Keratinocyte (primary cell): ENCODE measurements at regions not wholly inside any gene's neighbourhood (a gene's known extent, or its start where the extent isn't known, plus 50 kb on each side); places are given as distances from the start of the nearest gene placed in this dataset.

Experiments used
- DNase-seq: peaks from one replicate; pipeline ENCODE4 v3.0.0-alpha.2; 2011; ENCODE audit warnings: low read depth, missing footprints, low spot score
- FAIRE-seq: peaks from 2 replicates; lab custom pipeline; 2011; peaks lifted over from hg19 to GRCh38; lab: Jason Lieb, UNC
- H2AFZ ChIP-seq: 2 replicates; pipeline ENCODE4 v1.6.0; 2012; ENCODE audit warnings: low read length, control low read depth, inconsistent platforms; ENCODE audit not compliant: control insufficient read depth
- H3K27ac ChIP-seq: 2 replicates; pipeline ENCODE4 v1.5.1; 2011; ENCODE audit warnings: low read length; ENCODE audit not compliant: control insufficient read depth, insufficient read depth
- H3K27me3 ChIP-seq: 3 replicates; pipeline ENCODE4 v1.6.0; 2011; ENCODE audit warnings: low read length; ENCODE audit not compliant: control insufficient read depth, insufficient read depth; ENCODE audit errors: extremely low read depth
- H3K36me3 ChIP-seq, 2 experiments: 2 replicates in 1 of 2; 3 replicates in 1 of 2; pipeline ENCODE4 v1.5.1; 2011; ENCODE audit warnings: low read length in 2 of 2, mild to moderate bottlenecking in 1 of 2; ENCODE audit not compliant: control insufficient read depth in 2 of 2, insufficient read depth in 2 of 2; ENCODE audit errors: extremely low read depth in 1 of 2
- H3K4me1 ChIP-seq: 3 replicates; pipeline ENCODE4 v1.5.1; 2011; ENCODE audit warnings: low read length; ENCODE audit not compliant: control insufficient read depth, insufficient read depth; ENCODE audit errors: extremely low read depth
- H3K4me2 ChIP-seq: 3 replicates; pipeline ENCODE4 v1.6.0; 2011; ENCODE audit warnings: low read depth, low read length; ENCODE audit not compliant: control insufficient read depth, insufficient read depth; ENCODE audit errors: extremely low read depth
- H3K4me3 ChIP-seq, 3 experiments: fragments of 200-600 bp in 1 of 3; sonication (generic) in 1 of 3; 2 replicates in 2 of 3; 3 replicates in 1 of 3; pipeline ENCODE4 v1.5.1; 2011 to 2016; ENCODE audit warnings: low read length in 3 of 3, mild to moderate bottlenecking in 3 of 3, control low read depth in 2 of 3, inconsistent platforms in 1 of 3, low read depth in 1 of 3, mixed read lengths in 1 of 3, mixed run types in 1 of 3, moderate library complexity in 1 of 3; ENCODE audit not compliant: control insufficient read depth in 2 of 3, insufficient read depth in 2 of 3; ENCODE audit errors: extremely low read depth in 1 of 3
- H3K79me2 ChIP-seq: 2 replicates; pipeline ENCODE4 v1.6.0; 2012; ENCODE audit warnings: low read length; ENCODE audit not compliant: control insufficient read depth, insufficient read depth
- H3K9ac ChIP-seq: 3 replicates; pipeline ENCODE4 v1.6.0; 2011; ENCODE audit warnings: low read length; ENCODE audit not compliant: control insufficient read depth, insufficient read depth; ENCODE audit errors: extremely low read depth
- H3K9me1 ChIP-seq: 3 replicates; pipeline ENCODE4 v1.6.0; 2011; ENCODE audit warnings: low read length; ENCODE audit not compliant: control insufficient read depth, insufficient read depth; ENCODE audit errors: extremely low read depth
- H3K9me3 ChIP-seq: 2 replicates; pipeline ENCODE4 v1.5.1; 2012; ENCODE audit warnings: low read depth, low read length; ENCODE audit not compliant: control insufficient read depth
- H4K20me1 ChIP-seq: 3 replicates; pipeline ENCODE4 v1.6.0; 2011; ENCODE audit warnings: low read length; ENCODE audit not compliant: control insufficient read depth, insufficient read depth; ENCODE audit errors: extremely low read depth
- EZH2 ChIP-seq: IDR thresholded peaks from one replicate; pipeline ENCODE4 v1.6.1; 2012; ENCODE audit warnings: inconsistent platforms, mild to moderate bottlenecking, low read length, moderate library complexity
- dilution Hi-C: fragments of 300-500 bp; cut with MboI; formaldehyde crosslinking; loops from one replicate; pipeline ENCODE4 v1.7.0; 2020; ENCODE audit warnings: low sequenced_read_pairs; ENCODE audit not compliant: extremely low pct_ligation_motif_present
- TF ChIP-seq, protein P1 (sequence below), 3 experiments: IDR thresholded peaks in 1 of 3; conservative IDR thresholded peaks in 1 of 3; optimal IDR thresholded peaks in 1 of 3; 2 replicates in 2 of 3; 3 replicates in 1 of 3; pipeline versions ENCODE3 to v1.5.1; 2011; ENCODE audit warnings: low read length in 3 of 3, mild to moderate bottlenecking in 3 of 3, moderate library complexity in 2 of 3, control low read depth in 1 of 3, inconsistent platforms in 1 of 3; ENCODE audit not compliant: insufficient read depth in 2 of 3; ENCODE audit errors: extremely low read depth in 1 of 3

DNA sequence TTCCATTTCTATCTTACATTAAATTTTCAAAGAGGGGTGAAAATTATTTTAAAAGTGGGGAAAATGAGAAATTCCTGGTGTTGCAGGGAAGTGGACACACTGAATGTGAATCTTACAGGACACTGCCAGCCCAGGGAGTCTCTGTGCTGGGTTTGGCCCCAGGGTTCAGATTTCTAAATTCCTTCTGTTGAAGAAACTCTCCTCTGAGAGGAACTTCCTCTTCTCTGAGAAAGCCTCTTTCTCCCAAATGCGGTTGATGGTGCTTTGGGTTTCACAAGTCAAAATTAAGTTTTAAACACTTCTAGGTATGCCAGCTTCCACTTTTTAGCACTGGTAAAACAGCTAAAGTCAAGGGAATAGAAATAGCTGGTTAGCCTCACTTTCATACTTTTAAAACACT lies 317.9 kb upstream of the ITGA1 start:
- no peaks in the 10 kb centered on the region for H3K9me3 ChIP-seq
- no peak overlapping the region for H3K4me3 ChIP-seq
- H2AFZ ChIP-seq, result no peak overlapping the region
- TF ChIP-seq, protein P1, sequence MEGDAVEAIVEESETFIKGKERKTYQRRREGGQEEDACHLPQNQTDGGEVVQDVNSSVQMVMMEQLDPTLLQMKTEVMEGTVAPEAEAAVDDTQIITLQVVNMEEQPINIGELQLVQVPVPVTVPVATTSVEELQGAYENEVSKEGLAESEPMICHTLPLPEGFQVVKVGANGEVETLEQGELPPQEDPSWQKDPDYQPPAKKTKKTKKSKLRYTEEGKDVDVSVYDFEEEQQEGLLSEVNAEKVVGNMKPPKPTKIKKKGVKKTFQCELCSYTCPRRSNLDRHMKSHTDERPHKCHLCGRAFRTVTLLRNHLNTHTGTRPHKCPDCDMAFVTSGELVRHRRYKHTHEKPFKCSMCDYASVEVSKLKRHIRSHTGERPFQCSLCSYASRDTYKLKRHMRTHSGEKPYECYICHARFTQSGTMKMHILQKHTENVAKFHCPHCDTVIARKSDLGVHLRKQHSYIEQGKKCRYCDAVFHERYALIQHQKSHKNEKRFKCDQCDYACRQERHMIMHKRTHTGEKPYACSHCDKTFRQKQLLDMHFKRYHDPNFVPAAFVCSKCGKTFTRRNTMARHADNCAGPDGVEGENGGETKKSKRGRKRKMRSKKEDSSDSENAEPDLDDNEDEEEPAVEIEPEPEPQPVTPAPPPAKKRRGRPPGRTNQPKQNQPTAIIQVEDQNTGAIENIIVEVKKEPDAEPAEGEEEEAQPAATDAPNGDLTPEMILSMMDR (optimal IDR thresholded peaks at IDR 0.05 in 1 of 3, IDR thresholded peaks at IDR 0.05 in 1 of 3, conservative IDR thresholded peaks at IDR 0.05 in 1 of 3; ENCODE audit: extremely low read depth in 1 of 3, insufficient read depth in 2 of 3, low read length in 3 of 3), result no peak
- TF ChIP-seq EZH2, result no peak
- no peak overlapping the region for H3K27ac ChIP-seq
- FAIRE-seq (no peak), DNase-seq (no peak)
- H3K4me1 ChIP-seq, result no peaks in the 10 kb centered on the region
- H3K27me3 ChIP-seq, result no peaks in the 10 kb centered on the region
- no peak overlapping the region for H3K4me2 ChIP-seq
- H3K9me1 ChIP-seq, result no peaks in the 10 kb centered on the region
- H3K9ac ChIP-seq, result no peak overlapping the region
- dilution Hi-C loops, result no loop called here
- no peaks in the 10 kb centered on the region for H3K36me3 ChIP-seq
- no peaks in the 10 kb centered on the region for H3K79me2 ChIP-seq
- H4K20me1 ChIP-seq, result no peaks in the 10 kb centered on the region

DNA sequence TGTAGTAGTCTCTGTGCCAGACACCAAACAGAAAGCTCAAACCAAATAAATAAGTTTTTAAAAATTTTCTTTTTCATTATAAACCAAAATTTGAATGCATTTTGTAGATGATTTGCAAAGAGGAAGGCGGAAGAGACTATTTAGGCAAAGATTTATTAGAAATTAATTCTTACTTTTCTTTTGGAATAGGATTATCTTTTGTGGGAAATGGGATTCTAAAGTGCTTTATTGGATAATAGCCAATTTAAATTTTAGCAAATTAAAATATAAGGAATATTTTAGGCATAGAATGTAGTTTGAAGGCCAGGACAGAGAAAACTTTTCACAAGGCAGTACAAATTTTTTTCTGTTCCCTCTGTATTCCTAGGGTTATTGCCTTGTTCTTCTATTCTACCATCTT lies 311.4 kb upstream of the ITGA1 start:
- H3K36me3 ChIP-seq, result no peaks in the 10 kb centered on the region
- H3K4me3 ChIP-seq, result no peak overlapping the region
- no peaks in the 10 kb centered on the region for H3K79me2 ChIP-seq
- DNase-seq (no peak), FAIRE-seq (no peak)
- dilution Hi-C loops, result no loop called here
- H4K20me1 ChIP-seq, result no peaks in the 10 kb centered on the region
- no peak overlapping the region for H3K4me2 ChIP-seq
- no peak for TF ChIP-seq EZH2
- TF ChIP-seq, protein P1 (optimal IDR thresholded peaks at IDR 0.05 in 1 of 3, IDR thresholded peaks at IDR 0.05 in 1 of 3, conservative IDR thresholded peaks at IDR 0.05 in 1 of 3; ENCODE audit: extremely low read depth in 1 of 3, insufficient read depth in 2 of 3, low read length in 3 of 3), result no peak
- H3K27ac ChIP-seq, result no peak overlapping the region
- H3K9me1 ChIP-seq, result no peaks in the 10 kb centered on the region
- no peaks in the 10 kb centered on the region for H3K4me1 ChIP-seq
- H3K27me3 ChIP-seq, result no peaks in the 10 kb centered on the region
- no peak overlapping the region for H3K9ac ChIP-seq
- no peaks in the 10 kb centered on the region for H3K9me3 ChIP-seq
- H2AFZ ChIP-seq, result no peak overlapping the region
